GM21619 (cell line): ENCODE measurements at regions not wholly inside any gene's neighbourhood (a gene's known extent, or its start where the extent isn't known, plus 50 kb on each side); places are given as distances from the start of the nearest gene placed in this dataset.

Experiments
- ATAC-seq: cut with Tn5 transposase; IDR thresholded peaks from one replicate; pipeline ENCODE4 v1.9.1; 2021; ENCODE audit not compliant: unreplicated experiment

- ATAC-seq, result no peak
Observed at GRCh38 chr11:15378941-15379340, 264.2 kb downstream of the INSC start.

DNA sequence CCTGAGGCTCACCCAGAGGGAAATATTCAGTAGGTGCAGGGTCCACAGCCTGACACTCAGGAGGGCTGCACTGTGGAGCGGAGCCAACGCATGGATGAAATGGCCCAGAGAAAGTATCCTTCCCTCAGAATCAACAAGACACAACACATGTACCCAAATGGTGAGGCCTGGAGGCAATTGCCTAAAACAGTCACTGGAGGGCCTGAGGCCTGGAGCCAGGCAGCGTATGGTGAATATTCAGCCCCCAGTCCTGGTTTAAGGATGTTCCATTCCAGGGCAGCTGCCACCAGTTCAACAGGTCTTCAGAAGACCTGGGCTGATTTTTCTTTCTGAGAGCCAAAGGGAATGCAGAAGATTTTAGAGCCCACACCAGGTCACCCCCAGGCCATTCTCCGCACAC lies 264.8 kb downstream of the INSC start:
- ATAC-seq, result no peak

GRCh38 chr11:15390857-15391256 lies 276.1 kb downstream of the INSC start:
- no peak for ATAC-seq

GRCh38 chr11:15396778-15397177 lies 282.1 kb downstream of the INSC start:
- no peak for ATAC-seq

DNA sequence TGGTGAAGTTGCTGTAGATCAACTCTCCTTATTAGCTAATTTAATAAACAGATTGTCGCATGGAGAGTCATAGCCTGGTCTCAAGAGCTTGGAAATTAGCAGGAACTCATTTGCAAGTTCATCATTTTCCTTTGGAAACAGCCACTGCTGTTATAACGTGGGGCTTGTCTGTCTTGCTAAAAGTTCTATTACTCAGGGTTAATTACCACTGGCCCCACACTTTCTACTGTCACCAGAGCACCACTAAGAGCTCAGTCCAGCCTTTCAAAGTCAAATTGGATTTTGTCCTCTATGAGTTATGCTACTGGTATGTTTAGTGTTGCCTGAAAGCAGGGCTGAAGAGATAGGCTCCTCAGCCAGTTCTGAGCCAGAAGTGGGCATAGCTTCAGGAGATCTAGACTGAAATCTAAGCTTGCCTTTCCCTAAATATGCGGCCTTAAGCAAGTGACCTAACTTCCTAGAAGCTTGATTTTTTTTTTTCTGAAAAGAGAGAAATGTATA lies 292.2 kb downstream of the INSC start:
- ATAC-seq, result no peak

GRCh38 chr11:15412054-15412453 lies 297.3 kb downstream of the INSC start:
- ATAC-seq, result no peak

- no peak for ATAC-seq
Observed at GRCh38 chr11:15418921-15419320, 304.2 kb downstream of the INSC start.

- no peak for ATAC-seq
Observed at GRCh38 chr11:15419696-15420095, 305.0 kb downstream of the INSC start.

- no peak for ATAC-seq
Observed at GRCh38 chr11:15430381-15430780, 315.7 kb downstream of the INSC start.

- ATAC-seq, result no peak
Observed at GRCh38 chr11:15434529-15434928, 319.8 kb downstream of the INSC start.

DNA sequence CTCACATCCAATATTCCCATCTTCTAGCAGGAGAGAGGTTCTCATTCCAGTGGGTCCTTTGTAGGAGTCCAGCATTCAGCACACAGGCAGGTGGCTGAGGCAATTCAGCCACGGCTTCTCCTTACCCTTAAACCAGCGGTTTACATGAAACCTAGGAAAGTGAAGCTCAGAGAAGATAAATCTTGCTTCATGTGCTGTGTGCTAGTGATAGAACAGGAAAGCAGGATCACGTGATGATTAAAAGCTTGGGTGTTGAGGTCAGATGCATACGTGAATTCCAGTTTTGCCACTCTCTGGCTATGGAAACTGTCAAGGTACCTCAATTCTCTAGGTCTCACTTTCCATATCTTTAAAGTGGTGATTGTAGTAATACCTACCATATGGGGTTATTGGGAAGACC lies 331.6 kb downstream of the INSC start:
- no peak for ATAC-seq

DNA sequence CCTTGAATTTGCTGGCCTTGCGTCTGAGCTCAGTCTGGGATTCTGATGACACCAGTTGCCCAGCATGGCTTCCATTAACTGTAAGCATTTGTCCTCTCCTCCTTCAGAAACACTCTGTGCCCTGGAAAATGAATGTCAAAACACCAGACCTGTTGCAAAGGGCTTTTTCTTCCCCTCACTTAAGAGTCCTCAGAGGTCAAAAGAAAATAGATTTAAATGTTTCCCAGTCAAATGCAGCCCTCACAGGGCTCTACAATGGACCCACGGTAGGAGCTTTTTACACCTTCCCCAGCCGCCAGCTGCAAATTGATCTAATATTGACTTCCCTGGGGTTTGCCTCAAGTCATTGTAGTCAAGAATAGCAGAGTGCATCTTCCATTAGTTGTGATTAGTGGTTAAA lies 332.2 kb downstream of the INSC start:
- no peak for ATAC-seq

- ATAC-seq, result no peak
Observed at GRCh38 chr11:15451713-15452112, 337.0 kb downstream of the INSC start.

GRCh38 chr11:15453211-15453765 lies 338.6 kb downstream of the INSC start:
- ATAC-seq, result no peak

- ATAC-seq, result no peak
Observed at GRCh38 chr11:15468466-15468865, 353.7 kb downstream of the INSC start.

GRCh38 chr11:15471048-15471894 lies 356.5 kb downstream of the INSC start:
- ATAC-seq, result no peak

DNA sequence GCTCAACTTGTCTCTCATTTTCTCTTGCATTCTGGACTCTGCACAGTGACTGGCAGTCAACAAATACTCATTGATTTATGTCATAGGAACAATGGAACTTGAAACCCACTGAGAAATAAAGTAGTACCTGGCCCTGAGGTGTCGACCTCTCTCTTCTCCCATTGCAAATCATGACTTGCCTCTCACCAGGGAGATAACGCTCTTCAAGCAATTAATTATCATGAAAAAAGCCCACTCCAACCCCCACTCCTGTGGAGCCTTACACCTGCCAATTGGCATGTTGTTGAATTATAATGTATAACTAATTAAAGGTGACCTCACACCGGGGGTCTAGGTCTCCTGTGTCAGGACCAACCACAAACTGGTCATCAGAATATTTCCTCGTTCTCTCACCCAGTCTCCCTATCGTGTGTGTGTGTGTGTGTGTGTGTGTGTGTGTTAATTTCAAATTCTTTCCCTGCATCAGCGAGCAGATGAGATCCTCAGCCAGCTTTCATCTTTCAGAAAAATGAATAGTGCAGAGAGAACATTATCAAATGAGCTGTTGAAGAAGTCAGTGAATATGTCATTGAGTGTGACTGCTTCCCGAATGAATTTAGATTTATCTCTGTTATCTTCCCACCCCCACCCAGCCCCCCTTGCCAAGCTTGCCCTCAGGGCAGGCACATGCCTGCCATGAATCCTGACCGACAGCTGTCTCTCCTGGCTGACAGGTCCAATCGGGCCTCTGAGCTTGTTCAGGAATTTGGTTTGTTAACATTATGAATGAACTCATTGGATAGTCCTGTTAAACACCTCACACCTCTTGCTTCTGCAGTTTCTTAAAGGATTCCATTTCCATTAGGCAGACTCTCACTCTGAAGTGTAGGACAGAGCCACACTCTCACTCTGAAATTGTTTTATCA lies 357.4 kb downstream of the INSC start:
- ATAC-seq, result no peak

GRCh38 chr11:15473954-15474837 lies 359.5 kb downstream of the INSC start:
- peak; percentile 79 for ATAC-seq

GRCh38 chr11:15476371-15476917 lies 361.7 kb downstream of the INSC start:
- no peak for ATAC-seq

DNA sequence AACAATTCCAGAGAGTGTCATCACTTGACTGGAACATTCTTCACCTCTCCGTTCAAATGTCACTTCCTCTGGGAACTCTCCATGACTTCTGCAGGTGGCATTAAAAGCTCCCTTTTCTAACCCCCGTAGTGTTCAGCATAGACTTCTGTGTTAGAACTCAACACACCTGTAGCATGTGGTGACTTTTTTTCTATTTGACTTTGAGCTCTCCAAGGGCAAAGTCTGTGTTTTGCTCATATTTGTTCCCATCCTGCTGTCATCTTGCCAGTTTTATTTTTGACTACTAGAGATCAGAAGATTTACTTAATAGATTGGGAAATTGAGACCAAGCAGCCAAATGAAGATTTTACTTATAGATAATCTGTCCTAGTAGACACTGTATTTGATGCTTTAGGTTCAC lies 367.1 kb downstream of the INSC start:
- no peak for ATAC-seq
